CD4-positive, alpha-beta T cell treated with Interleukin-1 beta for 1 hour (primary cell): ENCODE measurements at regions not wholly inside any gene's neighbourhood (a gene's known extent, or its start where the extent isn't known, plus 50 kb on each side); places are given as distances from the start of the nearest gene placed in this dataset.
"Not testable (repeated sequence)": the region's sequence is repeated elsewhere in the genome, so short reads cannot be mapped to it uniquely, and the experiment has no call there.

ENCODE experiments used
- DNase-seq, 2 donors: peaks; one replicate each; pipeline ENCODE4 v3.0.0-alpha.2; 2020 to 2022

- no peak for DNase-seq
Measured at GRCh38 chr11:97048481-97048880, 658.7 kb downstream of the JRKL start.

- no peak for DNase-seq
Measured at GRCh38 chr11:97060184-97060583, 670.4 kb downstream of the JRKL start.

GRCh38 chr11:97069160-97069559 lies 679.3 kb downstream of the JRKL start:
- no peak for DNase-seq

- no peak for DNase-seq
Measured at GRCh38 chr11:97072420-97072819, 682.6 kb downstream of the JRKL start.

- not testable (repeated sequence) for DNase-seq
Measured at GRCh38 chr11:97076666-97077065, 686.9 kb downstream of the JRKL start.

GRCh38 chr11:97078443-97078842 lies 688.6 kb downstream of the JRKL start:
- DNase-seq, result no peak

GRCh38 chr11:97079244-97079643 lies 689.4 kb downstream of the JRKL start:
- no peak for DNase-seq

- DNase-seq, result no peak
Measured at GRCh38 chr11:97087419-97087818, 697.6 kb downstream of the JRKL start.

- no peak for DNase-seq
Measured at GRCh38 chr11:97092823-97093222, 703.0 kb downstream of the JRKL start.

GRCh38 chr11:97102180-97102579 lies 712.4 kb downstream of the JRKL start:
- not testable (repeated sequence) for DNase-seq

- DNase-seq, result no peak
Measured at GRCh38 chr11:97107604-97108003, 717.8 kb downstream of the JRKL start.

- DNase-seq, result no peak
Measured at GRCh38 chr11:97109078-97109477, 719.3 kb downstream of the JRKL start.

- no peak for DNase-seq
Measured at GRCh38 chr11:97110376-97110775, 720.6 kb downstream of the JRKL start.

- no peak for DNase-seq
Measured at GRCh38 chr11:97111559-97111958, 721.7 kb downstream of the JRKL start.

- no peak for DNase-seq
Measured at GRCh38 chr11:97118614-97119200, 728.9 kb downstream of the JRKL start.

GRCh38 chr11:97123237-97123636 lies 733.4 kb downstream of the JRKL start:
- DNase-seq, result no peak

GRCh38 chr11:97136067-97136466 lies 746.3 kb downstream of the JRKL start:
- DNase-seq, result no peak

GRCh38 chr11:97140885-97141494 lies 751.2 kb downstream of the JRKL start:
- no peak for DNase-seq

- DNase-seq, result no peak
Measured at GRCh38 chr11:97143463-97143862, 753.6 kb downstream of the JRKL start.

- DNase-seq, result no peak
Measured at GRCh38 chr11:97149741-97150140, 759.9 kb downstream of the JRKL start.

- no peak for DNase-seq
Measured at GRCh38 chr11:97157221-97157740, 767.5 kb downstream of the JRKL start.

GRCh38 chr11:97158243-97158642 lies 768.4 kb downstream of the JRKL start:
- no peak for DNase-seq

GRCh38 chr11:97163631-97164191 lies 773.9 kb downstream of the JRKL start:
- DNase-seq, result no peak
